ENCODE measurements at regions not wholly inside any gene's neighbourhood (a gene's known extent, or its start where the extent isn't known, plus 50 kb on each side); places are given as distances from the start of the nearest gene placed in this dataset. TPM values are rescaled to one million over a fixed set of nuclear protein-coding genes. Genes with fewer than 3 reads are reported as not detected.

Small RNAs in the stretch of these regions (small RNA-seq; reads per million reads assigned to genes)
- not detected for gene MIR4693 (ENCODE audit: low replicate concordance)
